HCEC 1CT (cell line): ENCODE measurements at regions not wholly inside any gene's neighbourhood (a gene's known extent, or its start where the extent isn't known, plus 50 kb on each side); places are given as distances from the start of the nearest gene placed in this dataset.
"Not testable (repeated sequence)": the region's sequence is repeated elsewhere in the genome, so short reads cannot be mapped to it uniquely, and the experiment has no call there.

Source experiments
- DNase-seq: peaks from one replicate; pipeline ENCODE4 v3.0.0-alpha.2; 2017

- no peak for DNase-seq
These were observed 184.9 kb downstream of the RTP5 start for GRCh38 chr2:242054406-242054805.

- DNase-seq: no peak
These were observed 185.6 kb downstream of the RTP5 start for GRCh38 chr2:242054881-242055801.

DNA sequence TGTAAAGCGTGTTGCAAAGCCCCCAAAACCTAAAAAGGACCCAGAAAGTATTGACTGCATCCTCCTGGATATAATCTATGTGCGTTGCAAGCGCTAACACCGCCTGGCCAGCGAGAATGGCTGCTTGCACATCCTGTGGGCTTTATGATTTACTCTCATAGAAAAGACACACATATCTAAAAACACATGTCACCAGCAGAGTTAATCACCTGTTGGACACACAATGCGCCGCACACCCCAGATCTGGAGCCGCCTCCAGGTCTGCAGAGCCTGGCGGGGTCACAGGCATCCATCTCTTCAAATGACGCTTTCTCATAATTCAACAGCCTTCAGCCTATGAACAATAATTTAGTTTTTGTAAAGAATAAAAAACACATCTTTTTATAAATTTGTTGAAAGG, 186.5 kb downstream of the RTP5 start:
- no peak for DNase-seq

- DNase-seq: no peak
These were observed 187.3 kb downstream of the RTP5 start for GRCh38 chr2:242056785-242057184.

- DNase-seq: no peak
These were observed 188.0 kb downstream of the RTP5 start for GRCh38 chr2:242057379-242058040.

DNA sequence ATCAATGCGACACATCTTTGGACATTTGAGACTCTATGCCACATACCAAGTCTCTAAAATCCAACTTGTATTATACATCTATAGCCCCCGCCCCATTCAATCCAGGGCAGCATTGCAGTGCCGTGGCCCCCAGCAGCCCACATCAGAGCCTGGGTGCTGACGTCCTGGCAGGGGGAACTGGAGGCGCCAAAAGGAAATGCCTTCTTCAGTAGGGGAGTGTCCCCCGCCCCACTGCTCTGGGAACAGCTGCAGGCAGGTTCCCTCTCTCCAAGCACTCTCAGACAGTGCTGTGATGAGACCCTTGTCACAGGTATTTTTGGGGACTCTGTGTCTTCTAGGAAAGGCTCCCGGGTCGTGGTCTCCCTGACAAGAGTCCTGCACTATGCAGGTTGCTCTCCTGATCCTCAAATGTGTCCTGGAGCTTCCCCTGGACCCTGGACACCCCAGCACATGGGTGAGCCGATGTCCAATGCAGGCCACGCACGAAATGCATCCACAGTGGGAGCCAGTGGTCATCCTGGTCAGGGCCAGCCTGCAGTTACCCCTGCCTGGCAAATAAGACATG, 188.7 kb downstream of the RTP5 start:
- no peak for DNase-seq

DNA sequence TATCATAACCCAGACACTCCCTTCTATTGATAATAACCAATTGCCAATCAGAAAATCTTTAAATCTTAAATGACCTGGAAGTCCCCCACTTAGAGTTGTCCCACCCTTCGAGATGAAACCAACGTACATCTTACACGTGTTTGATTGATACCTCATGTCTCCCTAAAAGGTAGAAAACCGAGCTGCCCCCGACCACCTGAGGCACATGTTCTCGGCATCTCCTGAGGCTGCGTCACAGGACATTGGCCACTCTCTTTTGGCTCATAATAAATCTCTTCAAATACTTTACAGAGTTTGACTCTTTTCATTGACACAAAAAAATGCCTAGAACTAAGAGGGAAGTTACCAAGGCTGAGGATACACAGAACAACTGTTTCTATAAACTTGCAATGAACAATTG, 190.0 kb downstream of the RTP5 start:
- DNase-seq: no peak

DNA sequence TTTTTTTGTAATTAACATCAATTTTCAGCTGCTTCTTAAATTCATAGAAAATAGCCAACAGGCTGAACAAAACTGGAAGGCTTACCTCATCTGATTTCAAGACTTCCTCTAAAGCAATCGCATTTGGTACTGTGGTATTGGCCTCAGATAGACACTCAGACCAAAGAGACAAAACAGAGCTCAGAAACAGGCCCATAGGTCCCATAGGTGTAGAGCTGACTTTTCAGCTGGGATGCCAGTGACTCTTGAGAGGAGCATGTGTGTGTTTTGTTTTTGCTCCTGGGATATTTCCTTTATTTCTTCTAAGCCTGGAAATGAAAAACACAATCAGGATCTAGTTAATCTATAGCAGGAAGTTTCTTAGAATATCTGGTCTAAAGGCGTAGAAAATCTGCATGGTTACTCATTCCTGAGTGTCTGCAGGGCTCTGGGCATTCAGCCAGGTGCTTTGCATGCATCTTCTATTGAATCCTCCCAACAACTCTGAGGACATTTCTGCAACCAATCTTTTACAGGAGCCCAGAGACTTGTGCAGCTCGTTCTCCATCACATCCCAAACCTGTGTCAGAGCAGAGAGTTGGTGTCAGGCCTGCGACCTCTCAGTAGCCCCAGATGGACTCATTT, 190.8 kb downstream of the RTP5 start:
- peak; percentile 81 for DNase-seq

DNA sequence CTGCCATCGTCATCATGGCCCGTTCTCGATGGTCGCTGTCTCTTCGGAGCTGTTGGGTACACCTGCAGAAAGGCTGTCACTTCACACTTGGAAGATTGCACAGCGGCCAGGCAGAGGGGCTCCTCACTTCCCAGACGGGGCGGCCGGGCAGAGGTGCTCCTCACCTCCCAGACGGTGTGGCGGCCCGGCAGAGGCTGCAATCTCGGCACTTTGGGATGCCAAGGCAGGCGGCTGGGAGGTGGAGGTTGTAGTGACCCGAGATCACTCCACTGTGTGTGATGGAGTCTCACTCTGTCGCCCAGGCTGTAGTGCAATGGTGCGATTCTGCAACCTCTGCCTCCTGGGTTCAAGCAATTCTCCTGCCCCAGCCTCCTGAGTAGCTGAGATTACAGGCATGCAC, 192.4 kb downstream of the RTP5 start:
- DNase-seq: not testable (repeated sequence)

- no peak for DNase-seq
These were observed 193.9 kb downstream of the RTP5 start for GRCh38 chr2:242063436-242063835.

DNA sequence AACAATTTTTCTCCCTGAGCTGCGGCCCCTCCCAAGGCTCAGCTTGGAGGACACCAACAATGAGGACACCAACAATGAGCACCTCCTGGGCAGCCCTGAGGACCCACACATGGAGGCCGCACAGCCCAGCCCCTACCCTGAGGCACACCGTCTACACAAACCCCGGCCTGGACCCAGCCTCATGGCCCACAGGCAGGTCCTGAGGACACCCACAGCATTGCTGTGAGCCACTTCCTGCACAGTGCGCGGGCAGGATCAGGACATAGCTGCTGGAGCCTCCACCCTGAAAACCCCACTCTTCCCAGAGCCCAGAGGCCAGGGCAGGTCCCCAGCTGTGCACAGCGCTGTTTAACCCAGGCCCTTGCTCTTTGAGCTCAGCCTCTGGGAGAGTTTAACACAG, 194.3 kb downstream of the RTP5 start:
- DNase-seq: no peak

DNA sequence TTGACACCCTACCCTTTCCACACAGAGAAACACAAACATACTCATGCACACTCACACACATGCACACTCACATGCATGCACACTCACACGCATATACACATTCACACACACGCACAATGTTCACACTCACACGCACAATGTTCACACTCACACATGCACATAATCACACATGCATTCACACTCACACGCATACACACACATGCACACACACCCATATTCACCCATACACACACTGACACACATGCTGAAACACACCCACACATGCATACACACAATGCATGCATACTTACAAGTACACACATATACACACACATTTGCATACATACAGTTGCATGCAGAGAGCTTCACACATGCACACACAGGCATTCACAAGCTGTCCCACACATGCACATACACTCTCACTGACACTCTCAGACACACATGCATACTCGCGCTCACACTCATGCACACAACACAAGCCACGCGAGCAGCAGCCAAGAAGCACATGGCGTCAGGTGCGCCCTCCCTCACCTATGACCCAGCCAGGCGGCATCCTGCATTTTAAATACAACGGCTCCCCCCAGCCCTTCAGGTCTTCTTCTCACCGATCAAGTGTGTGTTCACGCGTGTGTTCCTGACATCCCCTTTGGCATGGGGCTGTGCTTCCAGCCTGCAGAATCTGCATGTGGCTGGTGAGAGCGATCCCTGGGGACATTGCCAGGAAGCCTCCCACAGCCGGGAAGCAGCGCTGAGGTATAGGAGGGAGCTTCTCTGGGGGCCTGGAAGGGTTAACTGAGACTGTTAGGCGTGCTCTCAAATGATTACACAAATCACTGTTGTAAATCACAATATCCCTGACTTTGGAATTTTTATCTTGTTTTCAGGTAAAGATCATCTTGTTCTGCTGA, 195.1 kb downstream of the RTP5 start:
- no peak for DNase-seq

GRCh38 chr2:242065426-242065825, 195.9 kb downstream of the RTP5 start:
- DNase-seq: no peak

DNA sequence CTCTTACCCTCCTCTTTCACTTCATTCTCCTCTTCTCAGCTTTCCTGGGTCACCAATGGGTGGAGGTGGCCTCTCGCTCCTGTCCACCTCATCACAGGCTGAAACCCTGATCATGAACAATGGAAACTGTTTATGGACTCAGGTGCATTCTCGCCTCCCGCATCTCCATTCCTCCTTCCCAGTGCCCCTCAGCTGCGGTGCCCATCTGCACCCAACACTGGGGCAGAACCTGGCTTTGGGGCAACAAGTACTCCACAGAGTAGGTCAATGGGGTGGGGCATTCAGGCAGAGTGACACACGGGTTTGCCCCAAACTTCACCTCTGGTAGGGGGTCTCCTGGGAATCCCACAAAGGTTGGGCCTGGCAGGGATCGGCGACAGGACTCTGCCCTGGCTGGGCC, 199.5 kb downstream of the RTP5 start:
- no peak for DNase-seq

- peak; percentile 76 for DNase-seq
These were observed 200.4 kb downstream of the RTP5 start for GRCh38 chr2:242069938-242070395.

DNA sequence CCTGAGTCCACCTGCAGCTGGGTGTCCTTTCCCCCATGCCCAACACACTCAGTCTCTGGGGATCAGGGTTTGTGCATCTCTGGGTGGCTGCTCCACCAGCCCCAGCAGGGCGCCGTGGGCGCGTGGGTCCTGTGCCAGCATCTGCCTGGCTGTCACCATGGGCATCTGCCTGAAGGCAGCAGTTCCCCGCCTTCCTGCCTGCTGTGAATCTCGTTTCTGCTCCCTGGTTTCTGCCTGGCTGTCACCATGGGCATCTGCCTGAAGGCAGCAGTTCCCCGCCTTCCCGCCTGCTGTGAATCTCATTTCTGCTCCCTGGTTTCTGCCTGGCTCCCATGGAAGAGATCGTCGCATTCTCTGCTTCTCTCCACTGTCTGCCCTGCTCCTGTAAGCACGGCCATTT, 201.2 kb downstream of the RTP5 start:
- not testable (repeated sequence) for DNase-seq

DNA sequence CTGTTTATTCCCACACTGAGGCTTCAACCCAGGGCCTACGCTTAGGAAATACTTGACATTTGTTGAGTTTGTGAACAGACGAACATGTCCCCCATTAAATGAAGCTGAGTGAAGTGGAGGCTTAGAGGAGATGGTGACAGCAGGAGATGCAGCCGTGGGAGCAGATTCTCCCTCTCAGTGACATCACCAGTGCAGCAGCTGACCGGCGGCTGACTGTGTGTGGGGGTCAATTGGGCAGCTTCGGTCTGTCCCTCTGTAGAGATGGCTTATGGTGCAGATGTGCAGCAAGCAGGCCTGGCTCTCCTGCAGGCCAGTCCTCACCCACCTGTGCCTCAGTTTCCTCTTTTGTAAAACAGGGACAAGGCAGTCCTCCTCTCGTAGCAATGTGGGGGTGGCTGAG, 201.8 kb downstream of the RTP5 start:
- DNase-seq: not testable (repeated sequence)

- DNase-seq: not testable (repeated sequence)
These were observed 202.4 kb downstream of the RTP5 start for GRCh38 chr2:242071936-242072335.

DNA sequence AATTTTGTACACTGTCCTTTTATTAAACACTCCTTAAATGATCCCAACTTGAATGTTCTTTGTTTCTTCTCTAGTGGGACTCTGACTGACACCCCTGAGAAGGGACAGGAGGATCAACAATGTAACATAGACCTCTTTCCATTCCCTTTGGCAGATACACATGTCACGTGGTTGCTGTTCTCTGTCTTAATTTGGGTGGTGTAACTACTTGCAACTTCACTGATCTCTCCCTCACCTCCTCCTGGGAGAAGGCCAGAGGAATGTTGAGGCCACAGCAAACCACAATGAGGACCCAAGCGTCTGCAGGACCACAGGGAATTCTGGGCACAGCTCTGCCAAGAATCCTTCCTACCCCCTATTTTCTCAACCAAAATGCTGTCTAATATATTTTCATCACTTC, 205.6 kb downstream of the RTP5 start:
- peak; percentile 38 for DNase-seq

GRCh38 chr2:242075696-242076095, 206.2 kb downstream of the RTP5 start:
- DNase-seq: no peak

- not testable (repeated sequence) for DNase-seq
These were observed 206.7 kb downstream of the RTP5 start for GRCh38 chr2:242076184-242076583.

DNA sequence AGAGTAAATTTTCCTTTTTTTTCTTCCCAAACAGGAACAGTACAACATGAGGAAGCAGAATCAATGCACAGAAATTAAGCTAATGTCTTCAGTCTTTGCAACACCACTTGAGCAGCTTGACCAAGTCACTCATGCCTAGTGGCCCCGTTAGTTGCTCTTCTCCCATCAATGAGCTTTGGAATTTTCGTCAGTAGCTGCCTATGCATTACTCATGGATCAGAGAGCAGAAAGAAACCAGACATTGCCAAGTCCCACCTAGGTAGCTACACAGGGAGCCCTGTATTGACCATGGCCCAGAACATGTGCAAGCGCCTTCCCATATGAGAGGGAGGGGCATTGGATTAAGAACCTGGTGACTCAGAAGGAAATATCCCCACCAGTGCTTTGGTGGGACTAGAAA, 208.9 kb downstream of the RTP5 start:
- DNase-seq: not testable (repeated sequence)
